Middle frontal gyrus (tissue), 1 donor: ENCODE measurements at regions not wholly inside any gene's neighbourhood (a gene's known extent, or its start where the extent isn't known, plus 50 kb on each side); places are given as distances from the start of the nearest gene placed in this dataset.
"Not testable (repeated sequence)": the region's sequence is repeated elsewhere in the genome, so short reads cannot be mapped to it uniquely, and the experiment has no call there.

ENCODE experiments used
- DNase-seq: peaks from one replicate; pipeline ENCODE4 v3.0.0-alpha.2; 2015; ENCODE audit warnings: low spot score; ENCODE audit errors: extremely low spot score

GRCh38 chr1:182261655-182262054, 129.9 kb downstream of the GLUL start:
- no peak for DNase-seq

GRCh38 chr1:182260516-182260915, 131.1 kb downstream of the GLUL start:
- DNase-seq: no peak

DNA sequence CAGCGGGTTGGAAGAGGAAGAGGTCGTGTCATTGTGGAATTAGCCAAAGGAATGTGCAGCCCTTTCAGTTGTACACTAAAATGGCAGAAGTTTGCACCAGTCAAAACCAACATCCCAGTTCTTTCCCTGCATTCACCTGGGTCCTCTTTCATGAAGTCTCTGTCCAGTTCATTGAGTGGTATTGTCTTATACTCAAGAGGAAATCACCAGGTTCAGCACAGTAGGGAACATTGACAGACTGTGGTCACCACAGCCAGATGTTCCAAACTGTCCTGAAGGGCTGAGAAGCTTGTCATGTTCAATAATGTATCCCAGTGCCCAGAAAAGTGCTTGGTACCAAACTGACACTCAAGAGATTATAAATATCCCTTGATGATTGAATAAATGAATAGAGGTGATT, 131.6 kb downstream of the GLUL start:
- DNase-seq: no peak

- no peak for DNase-seq
Observed at GRCh38 chr1:182259229-182259872, 132.2 kb downstream of the GLUL start.

GRCh38 chr1:182257369-182258063, 134.1 kb downstream of the GLUL start:
- no peak for DNase-seq

DNA sequence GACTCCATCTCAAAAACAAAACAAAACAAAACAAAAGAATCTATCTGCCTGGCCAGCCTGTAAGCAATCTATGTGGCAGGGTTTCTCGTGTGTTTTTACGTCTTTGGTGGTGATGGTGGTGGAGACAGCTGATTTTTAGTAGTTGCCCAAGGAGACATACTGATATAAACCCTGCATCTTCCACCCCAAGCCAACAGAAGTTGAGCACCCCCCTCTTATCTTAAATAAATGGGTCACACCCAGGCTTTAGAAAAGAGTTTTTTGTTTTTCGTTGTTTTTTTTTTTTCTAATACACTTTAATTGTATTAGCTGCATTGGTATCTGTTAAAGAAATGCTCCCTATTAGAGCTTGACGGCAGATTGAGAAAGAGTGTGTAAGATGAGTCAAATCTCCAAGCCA, 134.7 kb downstream of the GLUL start:
- DNase-seq: no peak

DNA sequence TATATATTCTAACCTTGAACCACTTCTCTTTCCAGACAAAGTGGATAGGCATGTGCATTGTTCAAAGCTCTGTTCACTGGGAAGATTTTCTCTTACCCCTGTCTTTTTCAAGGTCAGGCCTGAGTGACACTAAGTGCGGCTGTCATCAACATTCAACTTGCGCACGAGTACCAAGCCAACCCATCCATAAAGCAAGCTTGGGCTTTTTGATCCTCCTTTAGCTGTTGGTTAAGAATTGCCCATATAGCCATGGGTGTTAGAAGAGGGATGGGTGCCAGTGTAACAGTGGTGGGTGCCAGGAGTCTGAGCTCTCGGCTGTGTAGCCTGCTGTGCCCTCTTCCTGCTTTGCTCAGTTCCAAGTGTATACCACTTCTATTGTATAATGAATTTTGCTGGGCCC, 136.1 kb downstream of the GLUL start:
- no peak for DNase-seq

DNA sequence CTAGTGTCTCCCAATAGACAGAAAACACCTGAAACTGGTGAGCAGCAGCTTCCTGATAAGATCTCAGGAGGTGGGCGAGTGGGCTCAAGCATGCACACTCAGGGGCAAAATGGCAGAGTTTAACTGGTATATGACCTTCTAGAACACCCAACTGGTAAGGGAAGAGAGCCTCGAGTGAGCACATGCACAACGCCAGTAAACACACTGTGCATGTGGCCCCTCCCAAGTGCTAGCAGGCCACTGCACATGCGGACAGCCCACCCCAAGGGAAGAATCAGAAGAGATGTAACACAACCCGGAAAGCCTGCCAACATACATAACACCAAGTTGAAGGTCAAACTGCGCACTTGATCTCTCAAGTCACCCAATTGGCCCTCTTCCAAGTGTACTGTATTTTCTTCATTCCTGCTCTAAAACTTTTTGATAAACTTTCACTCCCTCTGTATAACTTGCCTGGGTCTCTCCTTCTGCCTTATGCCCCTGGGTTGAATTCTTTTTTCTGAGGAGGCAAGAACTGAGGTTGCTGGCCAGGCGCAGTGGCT, 138.2 kb downstream of the GLUL start:
- no peak for DNase-seq

DNA sequence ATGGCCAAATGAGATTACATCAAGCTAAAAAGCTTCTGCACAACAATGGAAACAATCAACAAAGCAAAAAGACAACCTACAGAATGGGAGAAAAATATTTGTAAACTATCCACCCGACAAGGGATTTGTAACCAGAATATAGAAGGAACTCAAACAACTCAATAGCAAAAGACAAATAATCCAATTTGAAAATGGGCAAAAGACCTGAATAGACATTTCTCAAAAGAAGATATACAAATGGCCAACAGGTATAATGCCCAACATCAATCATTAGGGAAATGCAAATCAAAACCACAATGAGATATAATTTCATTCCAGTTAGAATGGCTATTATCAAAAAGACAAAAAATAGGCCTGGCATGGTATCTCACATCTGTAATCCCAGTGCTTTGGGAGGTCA, 140.0 kb downstream of the GLUL start:
- DNase-seq: no peak

DNA sequence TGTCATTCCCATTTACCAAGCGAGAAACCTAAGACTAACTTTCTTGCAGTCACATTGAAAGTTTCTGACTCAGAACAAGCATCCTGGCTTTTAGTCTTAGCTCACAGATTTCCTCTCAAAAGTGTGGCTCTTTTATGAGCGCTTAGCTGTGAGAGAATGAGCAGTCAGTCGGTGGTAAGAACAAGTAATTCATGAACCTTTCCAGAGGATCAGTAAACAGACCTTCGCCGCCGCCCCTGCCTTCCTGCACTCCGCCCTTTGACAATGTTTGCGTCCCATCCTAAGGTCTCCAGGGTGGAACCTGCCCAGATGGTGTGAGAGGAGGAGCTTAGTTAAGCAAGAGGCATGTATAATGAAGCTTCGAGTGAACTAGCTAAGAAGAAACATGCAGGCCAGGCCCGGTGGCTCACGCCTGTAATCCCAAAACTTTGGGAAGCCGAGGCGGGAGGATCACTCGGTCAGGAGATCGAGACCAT, 142.4 kb downstream of the GLUL start:
- no peak for DNase-seq

GRCh38 chr1:182248721-182249120, 142.9 kb downstream of the GLUL start:
- DNase-seq: no peak

DNA sequence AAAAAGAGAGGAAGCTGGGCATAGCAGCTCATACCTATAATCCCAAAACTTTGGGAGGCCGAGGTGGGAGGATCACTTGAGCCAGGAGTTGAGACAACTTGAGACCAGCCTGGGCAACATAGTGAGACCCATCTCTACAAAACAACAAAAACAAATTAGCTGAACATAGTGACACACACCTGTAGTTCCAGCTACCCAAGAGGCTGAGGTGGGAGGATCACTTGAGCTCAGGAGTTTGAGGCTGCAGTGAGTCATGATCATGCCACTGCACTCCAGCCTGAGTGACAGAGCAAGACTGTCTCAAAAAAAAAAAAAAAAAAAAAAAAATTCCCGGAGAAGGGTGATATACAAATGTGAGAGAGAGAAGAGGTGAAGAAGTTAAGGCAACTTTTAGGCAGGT, 143.8 kb downstream of the GLUL start:
- DNase-seq: not testable (repeated sequence)

- DNase-seq: no peak
Observed at GRCh38 chr1:182246783-182247182, 144.8 kb downstream of the GLUL start.

DNA sequence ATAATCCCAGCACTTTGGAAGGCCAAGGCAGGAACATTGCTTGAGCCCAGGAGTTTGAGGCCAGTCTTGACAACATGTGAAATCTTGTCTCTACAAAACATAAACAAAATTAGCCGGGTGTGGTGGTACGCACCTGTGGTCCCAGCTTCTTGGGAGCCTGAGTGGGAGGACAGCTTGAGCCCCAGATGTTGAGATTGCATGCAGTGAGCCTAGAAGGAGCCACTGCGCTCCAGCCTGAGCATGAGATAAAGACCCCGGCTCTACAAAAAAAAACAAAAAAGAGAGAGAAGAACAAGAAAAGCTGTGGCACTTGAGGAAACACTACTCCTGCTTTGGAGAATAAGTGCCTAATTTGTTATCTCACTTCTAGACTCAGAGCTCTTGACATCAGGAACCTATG, 146.6 kb downstream of the GLUL start:
- DNase-seq: no peak

GRCh38 chr1:182244451-182244850, 147.1 kb downstream of the GLUL start:
- DNase-seq: no peak

GRCh38 chr1:182242641-182243040, 148.9 kb downstream of the GLUL start:
- no peak for DNase-seq

DNA sequence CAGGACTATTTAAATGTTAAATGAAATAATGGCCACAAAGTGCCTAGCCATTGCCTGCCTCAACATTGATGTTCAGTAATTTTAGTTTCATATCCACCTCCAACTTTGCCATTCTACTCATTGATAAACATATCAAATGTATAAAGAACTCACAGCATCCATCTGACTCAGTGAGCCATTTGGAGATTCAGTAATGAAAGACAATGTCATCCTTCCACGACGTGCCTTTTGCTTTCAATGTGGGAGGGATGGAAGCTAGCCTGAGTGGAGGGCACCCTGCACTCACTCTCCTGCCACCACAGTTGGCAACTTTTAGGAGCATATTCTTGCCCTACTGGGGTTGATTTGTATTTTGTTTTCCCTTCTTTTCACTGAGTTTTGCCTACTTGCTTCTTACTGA, 151.5 kb downstream of the GLUL start:
- DNase-seq: no peak

DNA sequence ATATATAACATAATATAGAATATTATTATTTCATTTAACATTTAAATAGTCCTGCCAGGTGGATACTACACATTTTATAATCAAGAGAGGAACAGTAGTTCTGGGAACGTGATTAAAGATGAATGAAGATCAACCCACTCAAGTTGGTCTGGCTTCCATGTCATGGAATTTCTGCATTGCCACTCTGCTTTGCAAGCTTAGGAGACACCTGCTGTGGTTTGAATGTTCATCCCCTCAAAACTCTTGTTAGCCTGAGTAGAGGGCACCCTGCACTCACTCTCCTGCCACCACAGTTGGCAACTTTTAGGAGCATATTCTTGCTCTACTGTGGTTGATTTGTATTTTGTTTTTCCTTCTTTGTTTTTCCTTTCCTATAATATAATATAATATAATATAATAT, 153.2 kb downstream of the GLUL start:
- DNase-seq: no peak

GRCh38 chr1:182237329-182237728, 154.3 kb downstream of the GLUL start:
- no peak for DNase-seq

DNA sequence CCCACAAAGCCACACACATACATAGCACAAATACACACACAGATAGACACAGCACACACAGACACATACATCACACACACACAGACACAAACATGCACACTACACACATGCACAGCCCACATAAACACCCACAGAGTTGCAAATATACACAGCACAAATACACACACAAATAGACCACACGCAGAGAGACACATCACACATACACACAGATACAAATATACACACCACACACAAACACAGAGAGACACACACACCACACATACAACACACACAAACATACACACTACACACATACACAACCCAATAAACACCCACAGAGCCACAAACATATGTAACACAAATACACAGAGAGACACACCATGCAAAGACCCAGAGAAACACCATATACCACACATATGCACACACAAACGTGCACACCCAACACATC, 154.9 kb downstream of the GLUL start:
- DNase-seq: no peak

DNA sequence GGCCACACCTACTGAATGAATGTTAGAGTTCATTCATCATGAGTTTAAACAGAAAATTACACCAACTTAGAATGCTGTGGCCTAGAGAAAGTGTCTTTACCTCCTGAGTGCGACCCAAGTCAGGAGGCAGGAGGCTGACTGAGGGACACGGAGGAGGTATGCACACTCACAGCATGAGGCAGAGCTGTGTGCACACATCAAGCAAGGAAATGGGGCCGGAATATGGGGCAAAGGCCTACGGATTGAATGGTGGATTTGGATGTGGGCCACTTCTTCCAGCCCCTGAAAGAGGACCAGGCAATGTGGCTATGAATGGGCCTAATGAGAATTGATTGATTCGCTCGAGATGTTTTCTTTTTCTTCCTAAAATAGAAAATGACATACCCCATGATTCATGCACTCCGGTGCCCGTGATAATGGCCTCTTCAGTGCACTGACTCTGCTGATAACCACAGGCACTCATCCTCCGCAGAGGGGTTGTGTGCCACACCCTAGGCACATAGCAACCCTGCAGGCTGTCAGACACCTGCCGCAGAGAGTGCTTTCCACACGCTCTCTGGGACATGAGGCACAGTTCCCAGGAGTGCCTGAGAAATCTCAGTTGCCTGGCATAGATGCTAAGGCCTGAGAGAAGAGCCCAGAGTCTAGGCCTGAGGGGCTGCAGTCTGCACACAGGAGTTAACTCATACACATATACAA, 155.5 kb downstream of the GLUL start:
- DNase-seq: peak; percentile 22

- DNase-seq: no peak
Observed at GRCh38 chr1:182235604-182235951, 156.0 kb downstream of the GLUL start.
